Midbrain (tissue), 1 donor: ENCODE measurements at regions not wholly inside any gene's neighbourhood (a gene's known extent, or its start where the extent isn't known, plus 50 kb on each side); places are given as distances from the start of the nearest gene placed in this dataset.

Source experiments
- DNase-seq: peaks from one replicate; lab custom pipeline; 2025; lab: John Stamatoyannopoulos, UW

- no peak for DNase-seq
Measured at GRCh38 chr3:193929921-193930646, 205.9 kb upstream of the HES1 start.

GRCh38 chr3:193932136-193932535 is 203.8 kb upstream of the HES1 start:
- DNase-seq: no peak

- DNase-seq: no peak
Measured at GRCh38 chr3:193932576-193932975, 203.4 kb upstream of the HES1 start.

GRCh38 chr3:193933451-193933850 is 202.5 kb upstream of the HES1 start:
- DNase-seq: no peak

- no peak for DNase-seq
Measured at GRCh38 chr3:193935916-193936315, 200.0 kb upstream of the HES1 start.

- no peak for DNase-seq
Measured at GRCh38 chr3:193938613-193939012, 197.3 kb upstream of the HES1 start.

GRCh38 chr3:193939527-193939926 is 196.4 kb upstream of the HES1 start:
- DNase-seq: no peak

GRCh38 chr3:193940526-193940925 is 195.4 kb upstream of the HES1 start:
- no peak for DNase-seq

GRCh38 chr3:193941486-193941885 is 194.5 kb upstream of the HES1 start:
- no peak for DNase-seq

GRCh38 chr3:193942516-193943055 is 193.4 kb upstream of the HES1 start:
- DNase-seq: no peak

GRCh38 chr3:193943200-193943599 is 192.7 kb upstream of the HES1 start:
- no peak for DNase-seq

GRCh38 chr3:193943851-193944517 is 192.0 kb upstream of the HES1 start:
- no peak for DNase-seq

GRCh38 chr3:193944518-193944884 is 191.4 kb upstream of the HES1 start:
- no peak for DNase-seq

GRCh38 chr3:193945143-193945542 is 190.8 kb upstream of the HES1 start:
- no peak for DNase-seq

GRCh38 chr3:193946945-193947344 is 189.0 kb upstream of the HES1 start:
- no peak for DNase-seq

GRCh38 chr3:193947596-193947995 is 188.4 kb upstream of the HES1 start:
- DNase-seq: no peak

- DNase-seq: no peak
Measured at GRCh38 chr3:193948459-193948858, 187.5 kb upstream of the HES1 start.

- no peak for DNase-seq
Measured at GRCh38 chr3:193951859-193952258, 184.1 kb upstream of the HES1 start.

- DNase-seq: no peak
Measured at GRCh38 chr3:193954752-193955151, 181.2 kb upstream of the HES1 start.

- no peak for DNase-seq
Measured at GRCh38 chr3:193955719-193956118, 180.2 kb upstream of the HES1 start.

GRCh38 chr3:193959861-193960260 is 176.1 kb upstream of the HES1 start:
- DNase-seq: no peak

GRCh38 chr3:193960487-193961274 is 175.3 kb upstream of the HES1 start:
- peak; percentile 28 for DNase-seq
